Pancreas (tissue), 10 donors: ENCODE measurements at regions not wholly inside any gene's neighbourhood (a gene's known extent, or its start where the extent isn't known, plus 50 kb on each side); places are given as distances from the start of the nearest gene placed in this dataset.
"Not testable (repeated sequence)": the region's sequence is repeated elsewhere in the genome, so short reads cannot be mapped to it uniquely, and the experiment has no call there.

ENCODE experiments used
- ATAC-seq, 4 donors: fragments of 200-7000 bp; cut with Tn5 transposase; one replicate each; pipeline versions ENCODE4 v1.8.0 to v1.9.1; 2020; ENCODE audit warnings: mild to moderate bottlenecking in 4 of 4, moderate library complexity in 4 of 4
- DNase-seq, 6 donors: peaks; one replicate each; pipeline ENCODE4 v3.0.0-alpha.2; 2020
- FAIRE-seq: peaks from 2 replicates; lab custom pipeline; 2012; peaks lifted over from hg19 to GRCh38; lab: Jason Lieb, UNC
- H3K27ac ChIP-seq, 4 donors: fragments of 200-600 bp; sonication (generic); 1 replicate in 3 of 4; 2 replicates in 1 of 4; pipeline versions ENCODE4 v1.5.0 to v1.8.0; 2020
- H3K27me3 ChIP-seq, 4 donors: fragments of 200-600 bp; one replicate each; pipeline ENCODE4 v1.8.0; 2021
- H3K36me3 ChIP-seq, 3 donors: fragments of 200-600 bp; sonication (generic) in 1 of 3; one replicate each; pipeline versions ENCODE4 v1.5.0 to v1.8.0; 2020 to 2021
- H3K4me1 ChIP-seq, 3 donors: fragments of 200-600 bp; one replicate each; pipeline ENCODE4 v1.8.0; 2021
- H3K4me3 ChIP-seq, 4 donors: fragments of 200-600 bp; sonication (generic) in 2 of 4; one replicate each; pipeline versions ENCODE4 v1.5.0 to v1.8.0; 2020 to 2021
- H3K9me3 ChIP-seq, 4 donors: fragments of 200-600 bp; one replicate each; pipeline ENCODE4 v1.8.0; 2021
- CTCF ChIP-seq, 4 donors: fragments of 200-600 bp; sonication (generic) in 3 of 4; IDR thresholded peaks; one replicate each; pipeline versions ENCODE4 v1.5.0 to v1.8.0; 2021; ENCODE audit warnings: antibody characterized with exemption in 4 of 4
- WGBS, 2 donors: extraction: QIAGEN DNeasy Blood & Tissue Kit; methylation state at CpG; one replicate each; pipeline ENCODE4 v1.1.7; 2013; 5-methylcytosine and 5-hydroxymethylcytosine counted together
- intact Hi-C, 3 donors: fragments of 100-400 bp; cut with DNase I; formaldehyde crosslinking; loops; one replicate each; pipeline versions ENCODE4 v1.11.1 to v1.14.2; 2022
- donor health status: healthy with polysubstance abuse.
- donor health status: DM: no; HTN: no; CAD: no; lungs with moderate emphysema.
- donor health status: DM: no; HTN: no; CAD: no.
- donor health status: control.
- donor health status: control.
- donor health status: Bipolar disorder and iron deficiency.
- donor health status: DM: yes; HTN: yes; CAD: no.
- donor health status: DM: no; HTN: no; CAD: no.
- donor health status: DM: no; HTN: no; CAD: no.
- donor health status: DM: yes; HTN: yes; CAD: no.

GRCh38 chr5:67805666-67806348 is 409.7 kb upstream of the PIK3R1 start:
- H3K27me3 ChIP-seq, result no peaks in the 10 kb centered on the region
- ATAC-seq (no peak), FAIRE-seq (no peak), DNase-seq (no peak)
- H3K4me1 ChIP-seq, result no peaks in the 10 kb centered on the region
- H3K36me3 ChIP-seq, result no peaks in the 10 kb centered on the region
- H3K27ac ChIP-seq, result no peak overlapping the region
- no peak for TF ChIP-seq CTCF (IDR thresholded peaks at IDR 0.05)
- no peaks in the 10 kb centered on the region for H3K9me3 ChIP-seq
- intact Hi-C loops, result no loop called here
- H3K4me3 ChIP-seq, result no peak overlapping the region
- 76 to 78% methylated on average over 4 of the region's 4 CpGs for WGBS, 2 donors

DNA sequence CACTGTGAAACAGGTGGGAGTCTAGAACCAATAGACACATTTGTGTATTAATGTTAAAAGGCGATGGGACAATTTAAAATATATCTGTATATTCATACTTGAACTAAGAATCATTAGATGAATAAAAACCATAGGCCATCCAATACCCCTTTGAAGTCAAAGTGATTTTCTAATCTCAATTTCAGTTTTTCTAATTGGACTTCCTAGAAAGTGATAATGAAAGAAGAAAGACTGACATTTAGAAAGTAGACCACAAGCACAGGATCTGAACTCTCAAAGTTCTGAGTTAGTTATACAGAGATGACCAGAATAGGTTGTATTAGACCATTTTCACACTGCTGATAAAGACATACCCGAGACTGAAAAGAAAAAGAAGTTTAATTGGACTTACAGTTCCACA is 412.8 kb upstream of the PIK3R1 start:
- ATAC-seq (no peak), FAIRE-seq (no peak), DNase-seq (no peak)
- no peak for TF ChIP-seq CTCF (IDR thresholded peaks at IDR 0.05)
- H3K27me3 ChIP-seq, result no peaks in the 10 kb centered on the region
- no peak overlapping the region for H3K27ac ChIP-seq
- H3K36me3 ChIP-seq, result no peaks in the 10 kb centered on the region
- 74 to 77% methylated on average over 2 of the region's 2 CpGs for WGBS, 2 donors
- intact Hi-C loops, result no loop called here
- H3K4me1 ChIP-seq, result no peaks in the 10 kb centered on the region
- H3K9me3 ChIP-seq, result no peaks in the 10 kb centered on the region
- no peak overlapping the region for H3K4me3 ChIP-seq

GRCh38 chr5:67799732-67800234 is 415.8 kb upstream of the PIK3R1 start:
- WGBS, 2 donors, result 70 to 73% methylated on average over 5 of the region's 5 CpGs
- no peaks in the 10 kb centered on the region for H3K36me3 ChIP-seq
- H3K27ac ChIP-seq, result no peak overlapping the region
- no peaks in the 10 kb centered on the region for H3K4me1 ChIP-seq
- ATAC-seq, result peak in 1 of 4 donors; percentile 67
- TF ChIP-seq CTCF (IDR thresholded peaks at IDR 0.05), result no peak
- no peaks in the 10 kb centered on the region for H3K9me3 ChIP-seq
- no peak overlapping the region for H3K4me3 ChIP-seq
- intact Hi-C loops, result no loop called here
- DNase-seq, result peak in 1 of 6 donors; percentile 9
- H3K27me3 ChIP-seq, result no peaks in the 10 kb centered on the region
- no peak for FAIRE-seq

DNA sequence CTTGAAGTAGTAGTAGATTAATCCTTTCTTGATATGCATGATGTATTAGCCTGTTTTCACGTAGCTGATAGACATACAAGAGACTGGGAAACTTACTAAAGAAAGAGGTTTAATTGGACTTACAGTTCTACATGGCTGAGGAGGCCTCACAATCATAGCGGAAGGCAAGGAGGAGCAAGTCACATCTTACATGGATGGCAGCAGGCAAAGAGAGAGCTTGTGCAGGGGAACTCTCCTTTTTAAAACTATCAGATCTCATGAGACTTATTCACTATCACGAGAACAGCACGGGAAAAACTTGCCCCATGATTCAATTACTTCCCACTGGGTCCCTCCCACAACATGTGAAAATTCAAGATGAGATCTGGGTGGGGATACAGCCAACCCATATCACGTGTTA is 417.1 kb upstream of the PIK3R1 start:
- H3K27ac ChIP-seq, H3K4me3 ChIP-seq, ATAC-seq, H3K4me1 ChIP-seq, H3K9me3 ChIP-seq, H3K36me3 ChIP-seq, intact Hi-C loops, DNase-seq, H3K27me3 ChIP-seq, FAIRE-seq: not testable (repeated sequence)
- WGBS, 2 donors, result 77 to 82% methylated on average over 5 of the region's 5 CpGs

- no peak overlapping the region for H3K4me3 ChIP-seq
- H3K36me3 ChIP-seq, result no peaks in the 10 kb centered on the region
- H3K27ac ChIP-seq, result no peak overlapping the region
- ATAC-seq, result no peak
- 64 to 71% methylated on average over 5 of the region's 5 CpGs for WGBS, 2 donors
- intact Hi-C loops, result no loop called here
- H3K9me3 ChIP-seq, result no peaks in the 10 kb centered on the region
- H3K27me3 ChIP-seq, result no peaks in the 10 kb centered on the region
- FAIRE-seq, result no peak
- DNase-seq, result no peak
- no peak for TF ChIP-seq CTCF (IDR thresholded peaks at IDR 0.05)
- no peaks in the 10 kb centered on the region for H3K4me1 ChIP-seq
Measured at GRCh38 chr5:67795781-67796477, 419.6 kb upstream of the PIK3R1 start.
